PC-9 (cell line): ENCODE measurements at regions not wholly inside any gene's neighbourhood (a gene's known extent, or its start where the extent isn't known, plus 50 kb on each side); places are given as distances from the start of the nearest gene placed in this dataset.

ENCODE experiments used
- BruUV-seq: library from RNA; stranded (reverse); fragments of 400-500 nt; replicated peaks from 2 replicates; lab custom pipeline; 2021; lab: Mats Ljungman, UMichigan
- CTCF ChIA-PET: fragments of 300-600 bp; sonication (Branson Sonifier 250); formaldehyde crosslinking; loops from one replicate; lab custom pipeline; 2022; ENCODE audit warnings: antibody characterized with exemption; lab: Charles Lee
- POLR2A ChIA-PET: fragments of 300-600 bp; sonication (Branson Sonifier 250); formaldehyde crosslinking; loops from one replicate; lab custom pipeline; 2022; ENCODE audit warnings: antibody characterized with exemption; ENCODE audit not compliant: unreplicated experiment; lab: Charles Lee
- DNase-seq, 2 experiments: peaks; one replicate each; pipeline versions ENCODE4 v3.0.0 to v3.0.0-alpha.2; 2015 to 2022; ENCODE audit warnings: mixed read lengths in 1 of 2
- H2AFZ ChIP-seq: fragments of 200-600 bp; sonication (generic); 2 replicates; pipeline ENCODE4 v1.8.1; 2017; ENCODE audit warnings: antibody characterized with exemption
- H3F3A ChIP-seq: fragments of 200-600 bp; sonication (generic); 2 replicates; pipeline ENCODE4 v1.8.1; 2017; ENCODE audit warnings: antibody characterized with exemption, mild to moderate bottlenecking, low read depth; ENCODE audit not compliant: insufficient read depth
- H3K27ac ChIP-seq: fragments of 200-600 bp; sonication (generic); 2 replicates; pipeline ENCODE4 v1.6.1; 2016; ENCODE audit warnings: mixed run types
- H3K27me3 ChIP-seq: fragments of 200-600 bp; sonication (generic); 2 replicates; pipeline ENCODE4 v1.6.1; 2016; ENCODE audit warnings: low read depth, mixed run types; ENCODE audit not compliant: insufficient read depth
- H3K36me3 ChIP-seq: fragments of 200-600 bp; sonication (generic); 2 replicates; pipeline ENCODE4 v1.6.1; 2016; ENCODE audit warnings: low read depth, mixed run types
- H3K4me1 ChIP-seq: fragments of 200-600 bp; sonication (generic); replicated peaks from 2 replicates; pipeline ENCODE4 v1.6.1; 2016; ENCODE audit warnings: mixed run types; ENCODE audit not compliant: insufficient read depth
- H3K4me2 ChIP-seq: fragments of 200-600 bp; sonication (generic); 2 replicates; pipeline ENCODE4 v1.6.1; 2017; ENCODE audit warnings: mixed run types
- H3K4me3 ChIP-seq: fragments of 200-600 bp; sonication (generic); 2 replicates; pipeline ENCODE4 v1.6.1; 2016; ENCODE audit warnings: mixed run types
- H3K79me2 ChIP-seq: fragments of 200-600 bp; sonication (generic); 2 replicates; pipeline ENCODE4 v1.6.1; 2017; ENCODE audit warnings: low read depth, mixed run types
- H3K9me2 ChIP-seq: fragments of 200-600 bp; sonication (generic); 2 replicates; pipeline ENCODE4 v1.8.1; 2017; ENCODE audit warnings: mild to moderate bottlenecking; ENCODE audit not compliant: insufficient read depth
- H3K9me3 ChIP-seq: fragments of 200-600 bp; sonication (generic); 2 replicates; pipeline ENCODE4 v1.8.1; 2016; ENCODE audit warnings: low read depth; ENCODE audit not compliant: insufficient read depth
- H4K20me1 ChIP-seq: fragments of 200-600 bp; sonication (generic); 2 replicates; pipeline ENCODE4 v1.8.1; 2017; ENCODE audit not compliant: insufficient read depth
- CTCF ChIP-seq: fragments of 200-600 bp; sonication (generic); conservative IDR thresholded peaks from 2 replicates; pipeline ENCODE4 v1.6.1; 2017; ENCODE audit warnings: mixed run types, antibody characterized with exemption, mild to moderate bottlenecking, moderate library complexity
- EZH2 ChIP-seq: fragments of 200-600 bp; sonication (generic); IDR thresholded peaks from 2 replicates; pipeline ENCODE4 v1.8.0; 2017; ENCODE audit warnings: antibody characterized with exemption, low read depth
- intact Hi-C: fragments of 100-400 bp; cut with micrococcal nuclease; formaldehyde crosslinking; loops from one replicate; pipeline ENCODE4 v1.10.0; 2022; ENCODE audit not compliant: unreplicated experiment

- intact Hi-C loops: loop anchor here (5.0 to 10.0 kb wide), 2 partner anchors 34 to 121 kb away; partner anchors contain the start of gene ARHGAP32
- no TSS peak for BruUV-seq
- CTCF ChIA-PET: interaction anchor here (0.6 to 0.9 kb wide), 3 partner anchors 13 to 238 kb away, joined by 3 to 8 read pairs (median 3); no protein-coding TSS in a partner anchor
- Histone ChIP-seq H2AFZ (peak overlapping the region; percentile 53), H3K36me3 (no peaks in the 10 kb centered on the region), H3F3A (peaks cover 29% of the 10 kb centered on the region), H3K4me3 (peak overlapping the region; percentile 3; the same call in 1 of the 2 replicates), H3K4me1 (peaks cover 62% of the 10 kb centered on the region), H3K27ac (peak overlapping the region; percentile 66), H3K4me2 (peak overlapping the region; percentile 67), H3K9me2 (no peaks in the 10 kb centered on the region), H3K79me2 (no peaks in the 10 kb centered on the region), H4K20me1 (no peaks in the 10 kb centered on the region), H3K9me3 (no peaks in the 10 kb centered on the region), H3K27me3 (no peaks in the 10 kb centered on the region)
- DNase-seq: peak; percentile 75 to 90
- TF ChIP-seq EZH2: no peak
- TF ChIP-seq CTCF: no peak
- POLR2A ChIA-PET: interaction anchor here (0.5 to 0.6 kb wide), 3 partner anchors 47 to 998 kb away, joined by 3 to 10 read pairs (median 3); partner anchors contain the start of gene ARHGAP32
Measured at GRCh38 chr11:129315781-129316579, 59.7 kb upstream of the BARX2 start.

- Histone ChIP-seq H3K79me2 (no peaks in the 10 kb centered on the region), H3K27ac (no peak overlapping the region), H4K20me1 (no peaks in the 10 kb centered on the region), H3K9me2 (no peaks in the 10 kb centered on the region), H3K4me2 (no peak overlapping the region), H3K27me3 (no peaks in the 10 kb centered on the region), H2AFZ (no peak overlapping the region), H3K4me3 (no peak overlapping the region), H3K36me3 (no peaks in the 10 kb centered on the region), H3K9me3 (no peaks in the 10 kb centered on the region), H3F3A (peaks cover 29% of the 10 kb centered on the region), H3K4me1 (peaks cover 53% of the 10 kb centered on the region)
- no TSS peak for BruUV-seq
- CTCF ChIA-PET: no interaction called here
- no peak for DNase-seq
- TF ChIP-seq CTCF (no peak), EZH2 (no peak)
- POLR2A ChIA-PET: no interaction called here
- intact Hi-C loops: loop anchor here (10.0 kb wide), 1 partner anchor 120 kb away; the partner anchor contains the start of gene ARHGAP32
Measured at GRCh38 chr11:129314371-129314770, 61.3 kb upstream of the BARX2 start.

- no peak overlapping the region; the same call in 1 of the 2 replicates for H3K4me2 ChIP-seq
- CTCF ChIA-PET: no interaction called here
Measured at GRCh38 chr11:129313541-129314297, 61.9 kb upstream of the BARX2 start.

More at GRCh38 chr11:129313541-129314297, 61.9 kb upstream of the BARX2 start:
- Histone ChIP-seq H2AFZ (no peak overlapping the region), H3K36me3 (no peaks in the 10 kb centered on the region), H3K9me3 (no peaks in the 10 kb centered on the region), H3K4me1 (peaks cover 46% of the 10 kb centered on the region), H3K79me2 (no peaks in the 10 kb centered on the region), H3K27ac (no peak overlapping the region), H3F3A (peaks cover 29% of the 10 kb centered on the region), H3K9me2 (no peaks in the 10 kb centered on the region), H4K20me1 (no peaks in the 10 kb centered on the region), H3K27me3 (no peaks in the 10 kb centered on the region), H3K4me3 (no peak overlapping the region)
- BruUV-seq: no TSS peak
- intact Hi-C loops: loop anchor here (10.0 kb wide), 1 partner anchor 119 kb away; the partner anchor contains the start of gene ARHGAP32
- POLR2A ChIA-PET: no interaction called here
- no peak for TF ChIP-seq CTCF
- no peak for TF ChIP-seq EZH2
- DNase-seq: no peak
